ENCODE measurements at regions not wholly inside any gene's neighbourhood (a gene's known extent, or its start where the extent isn't known, plus 50 kb on each side); places are given as distances from the start of the nearest gene placed in this dataset.

- Histone ChIP-seq H3K4me3 (ENCODE audit: low read length) (no peak overlapping the region), H3K9me3 (ENCODE audit: insufficient read depth, low read depth, low read length) (no peaks in the 10 kb centered on the region), H3K9ac (ENCODE audit: low read depth, low read length) (no peak overlapping the region), H3K27ac (ENCODE audit: low read length) (no peak overlapping the region), H3K4me1 (ENCODE audit: insufficient read depth, low read length) (peaks cover 4% of the 10 kb centered on the region; the same call in 1 of the 2 replicates), H3K36me3 (ENCODE audit: insufficient read depth, low read depth, low read length) (no peaks in the 10 kb centered on the region), H3K27me3 (ENCODE audit: insufficient read depth, low read length) (no peaks in the 10 kb centered on the region)
Measured at GRCh38 chr1:80272495-80272894, 1266.0 kb upstream of the ADGRL4 start.

GRCh38 chr1:80258659-80259058 lies 1252.1 kb upstream of the ADGRL4 start:
- H3K27ac ChIP-seq (ENCODE audit: low read length), result no peak overlapping the region
- H3K9ac ChIP-seq (ENCODE audit: low read depth, low read length), result no peak overlapping the region
- no peaks in the 10 kb centered on the region for H3K4me1 ChIP-seq (ENCODE audit: insufficient read depth, low read length)
- peaks cover 7% of the 10 kb centered on the region; the same call in 1 of the 2 replicates for H3K9me3 ChIP-seq (ENCODE audit: insufficient read depth, low read depth, low read length)
- no peak overlapping the region for H3K4me3 ChIP-seq (ENCODE audit: low read length)
- no peaks in the 10 kb centered on the region for H3K36me3 ChIP-seq (ENCODE audit: insufficient read depth, low read depth, low read length)
- H3K27me3 ChIP-seq (ENCODE audit: insufficient read depth, low read length), result no peaks in the 10 kb centered on the region

- no peaks in the 10 kb centered on the region for H3K4me1 ChIP-seq (ENCODE audit: insufficient read depth, low read length)
- no peak overlapping the region for H3K9ac ChIP-seq (ENCODE audit: low read depth, low read length)
- no peak overlapping the region for H3K4me3 ChIP-seq (ENCODE audit: low read length)
- H3K27me3 ChIP-seq (ENCODE audit: insufficient read depth, low read length), result no peaks in the 10 kb centered on the region
- no peak overlapping the region for H3K27ac ChIP-seq (ENCODE audit: low read length)
- H3K9me3 ChIP-seq (ENCODE audit: insufficient read depth, low read depth, low read length), result peaks cover 9% of the 10 kb centered on the region
- no peaks in the 10 kb centered on the region for H3K36me3 ChIP-seq (ENCODE audit: insufficient read depth, low read depth, low read length)
Measured at GRCh38 chr1:80251591-80251990, 1245.1 kb upstream of the ADGRL4 start.

- Histone ChIP-seq H3K36me3 (ENCODE audit: insufficient read depth, low read depth, low read length) (no peaks in the 10 kb centered on the region), H3K4me3 (ENCODE audit: low read length) (no peak overlapping the region), H3K9me3 (ENCODE audit: insufficient read depth, low read depth, low read length) (peaks cover 9% of the 10 kb centered on the region), H3K9ac (ENCODE audit: low read depth, low read length) (no peak overlapping the region), H3K27me3 (ENCODE audit: insufficient read depth, low read length) (no peaks in the 10 kb centered on the region), H3K4me1 (ENCODE audit: insufficient read depth, low read length) (no peaks in the 10 kb centered on the region), H3K27ac (ENCODE audit: low read length) (no peak overlapping the region)
Measured at GRCh38 chr1:80251171-80251570, 1244.6 kb upstream of the ADGRL4 start.

GRCh38 chr1:80250573-80251168 lies 1244.1 kb upstream of the ADGRL4 start:
- H3K4me3 ChIP-seq (ENCODE audit: low read length), result no peak overlapping the region
- H3K9me3 ChIP-seq (ENCODE audit: insufficient read depth, low read depth, low read length), result peaks cover 9% of the 10 kb centered on the region
- H3K4me1 ChIP-seq (ENCODE audit: insufficient read depth, low read length), result no peaks in the 10 kb centered on the region
- no peak overlapping the region for H3K27ac ChIP-seq (ENCODE audit: low read length)
- H3K36me3 ChIP-seq (ENCODE audit: insufficient read depth, low read depth, low read length), result no peaks in the 10 kb centered on the region
- H3K27me3 ChIP-seq (ENCODE audit: insufficient read depth, low read length), result no peaks in the 10 kb centered on the region
- H3K9ac ChIP-seq (ENCODE audit: low read depth, low read length), result no peak overlapping the region

- Histone ChIP-seq H3K9me3 (ENCODE audit: insufficient read depth, low read depth, low read length) (peaks cover 9% of the 10 kb centered on the region), H3K27ac (ENCODE audit: low read length) (no peak overlapping the region), H3K27me3 (ENCODE audit: insufficient read depth, low read length) (no peaks in the 10 kb centered on the region), H3K36me3 (ENCODE audit: insufficient read depth, low read depth, low read length) (no peaks in the 10 kb centered on the region), H3K9ac (ENCODE audit: low read depth, low read length) (no peak overlapping the region), H3K4me1 (ENCODE audit: insufficient read depth, low read length) (no peaks in the 10 kb centered on the region), H3K4me3 (ENCODE audit: low read length) (no peak overlapping the region)
Measured at GRCh38 chr1:80249699-80250098, 1243.2 kb upstream of the ADGRL4 start.

- Histone ChIP-seq H3K9me3 (ENCODE audit: insufficient read depth, low read depth, low read length) (peaks cover 9% of the 10 kb centered on the region), H3K4me1 (ENCODE audit: insufficient read depth, low read length) (no peaks in the 10 kb centered on the region), H3K4me3 (ENCODE audit: low read length) (no peak overlapping the region), H3K36me3 (ENCODE audit: insufficient read depth, low read depth, low read length) (no peaks in the 10 kb centered on the region), H3K9ac (ENCODE audit: low read depth, low read length) (no peak overlapping the region), H3K27ac (ENCODE audit: low read length) (no peak overlapping the region), H3K27me3 (ENCODE audit: insufficient read depth, low read length) (no peaks in the 10 kb centered on the region)
Measured at GRCh38 chr1:80248886-80249285, 1242.4 kb upstream of the ADGRL4 start.

GRCh38 chr1:80245813-80246212 lies 1239.3 kb upstream of the ADGRL4 start:
- H3K4me1 ChIP-seq (ENCODE audit: insufficient read depth, low read length), result no peaks in the 10 kb centered on the region
- no peaks in the 10 kb centered on the region for H3K36me3 ChIP-seq (ENCODE audit: insufficient read depth, low read depth, low read length)
- H3K9ac ChIP-seq (ENCODE audit: low read depth, low read length), result no peak overlapping the region
- no peak overlapping the region for H3K4me3 ChIP-seq (ENCODE audit: low read length)
- H3K27ac ChIP-seq (ENCODE audit: low read length), result no peak overlapping the region
- H3K27me3 ChIP-seq (ENCODE audit: insufficient read depth, low read length), result no peaks in the 10 kb centered on the region
- peaks cover 9% of the 10 kb centered on the region for H3K9me3 ChIP-seq (ENCODE audit: insufficient read depth, low read depth, low read length)

- Histone ChIP-seq H3K9ac (ENCODE audit: low read depth, low read length) (no peak overlapping the region), H3K27ac (ENCODE audit: low read length) (no peak overlapping the region), H3K27me3 (ENCODE audit: insufficient read depth, low read length) (no peaks in the 10 kb centered on the region), H3K9me3 (ENCODE audit: insufficient read depth, low read depth, low read length) (peaks cover under 1% of the 10 kb centered on the region; the same call in 1 of the 2 replicates), H3K4me1 (ENCODE audit: insufficient read depth, low read length) (no peaks in the 10 kb centered on the region), H3K4me3 (ENCODE audit: low read length) (no peak overlapping the region), H3K36me3 (ENCODE audit: insufficient read depth, low read depth, low read length) (no peaks in the 10 kb centered on the region)
Measured at GRCh38 chr1:80244372-80244771, 1237.8 kb upstream of the ADGRL4 start.

GRCh38 chr1:80241566-80241965 lies 1235.0 kb upstream of the ADGRL4 start:
- no peak overlapping the region for H3K4me3 ChIP-seq (ENCODE audit: low read length)
- no peaks in the 10 kb centered on the region for H3K36me3 ChIP-seq (ENCODE audit: insufficient read depth, low read depth, low read length)
- no peak overlapping the region for H3K27ac ChIP-seq (ENCODE audit: low read length)
- H3K9me3 ChIP-seq (ENCODE audit: insufficient read depth, low read depth, low read length), result no peaks in the 10 kb centered on the region
- no peaks in the 10 kb centered on the region for H3K27me3 ChIP-seq (ENCODE audit: insufficient read depth, low read length)
- H3K9ac ChIP-seq (ENCODE audit: low read depth, low read length), result no peak overlapping the region
- no peaks in the 10 kb centered on the region for H3K4me1 ChIP-seq (ENCODE audit: insufficient read depth, low read length)

GRCh38 chr1:80225510-80225909 lies 1219.0 kb upstream of the ADGRL4 start:
- Histone ChIP-seq H3K27me3 (ENCODE audit: insufficient read depth, low read length) (no peaks in the 10 kb centered on the region), H3K9me3 (ENCODE audit: insufficient read depth, low read depth, low read length) (no peaks in the 10 kb centered on the region), H3K4me1 (ENCODE audit: insufficient read depth, low read length) (no peaks in the 10 kb centered on the region), H3K36me3 (ENCODE audit: insufficient read depth, low read depth, low read length) (no peaks in the 10 kb centered on the region), H3K4me3 (ENCODE audit: low read length) (no peak overlapping the region), H3K27ac (ENCODE audit: low read length) (no peak overlapping the region), H3K9ac (ENCODE audit: low read depth, low read length) (no peak overlapping the region)

GRCh38 chr1:80221319-80221718 lies 1214.8 kb upstream of the ADGRL4 start:
- H3K36me3 ChIP-seq (ENCODE audit: insufficient read depth, low read depth, low read length), result no peaks in the 10 kb centered on the region
- no peak overlapping the region for H3K9ac ChIP-seq (ENCODE audit: low read depth, low read length)
- no peak overlapping the region for H3K27ac ChIP-seq (ENCODE audit: low read length)

More at GRCh38 chr1:80221319-80221718, 1214.8 kb upstream of the ADGRL4 start:
- H3K27me3 ChIP-seq (ENCODE audit: insufficient read depth, low read length), result no peaks in the 10 kb centered on the region
- H3K4me1 ChIP-seq (ENCODE audit: insufficient read depth, low read length), result no peaks in the 10 kb centered on the region
- no peak overlapping the region for H3K4me3 ChIP-seq (ENCODE audit: low read length)
- no peaks in the 10 kb centered on the region for H3K9me3 ChIP-seq (ENCODE audit: insufficient read depth, low read depth, low read length)

All from iPS-20b (cell line).